GM19240 (cell line): ENCODE measurements at regions not wholly inside any gene's neighbourhood (a gene's known extent, or its start where the extent isn't known, plus 50 kb on each side); places are given as distances from the start of the nearest gene placed in this dataset.

Experiments
- DNase-seq: peaks from one replicate; pipeline ENCODE4 v3.0.0; 2011; ENCODE audit warnings: low spot score; ENCODE audit not compliant: insufficient read length

DNA sequence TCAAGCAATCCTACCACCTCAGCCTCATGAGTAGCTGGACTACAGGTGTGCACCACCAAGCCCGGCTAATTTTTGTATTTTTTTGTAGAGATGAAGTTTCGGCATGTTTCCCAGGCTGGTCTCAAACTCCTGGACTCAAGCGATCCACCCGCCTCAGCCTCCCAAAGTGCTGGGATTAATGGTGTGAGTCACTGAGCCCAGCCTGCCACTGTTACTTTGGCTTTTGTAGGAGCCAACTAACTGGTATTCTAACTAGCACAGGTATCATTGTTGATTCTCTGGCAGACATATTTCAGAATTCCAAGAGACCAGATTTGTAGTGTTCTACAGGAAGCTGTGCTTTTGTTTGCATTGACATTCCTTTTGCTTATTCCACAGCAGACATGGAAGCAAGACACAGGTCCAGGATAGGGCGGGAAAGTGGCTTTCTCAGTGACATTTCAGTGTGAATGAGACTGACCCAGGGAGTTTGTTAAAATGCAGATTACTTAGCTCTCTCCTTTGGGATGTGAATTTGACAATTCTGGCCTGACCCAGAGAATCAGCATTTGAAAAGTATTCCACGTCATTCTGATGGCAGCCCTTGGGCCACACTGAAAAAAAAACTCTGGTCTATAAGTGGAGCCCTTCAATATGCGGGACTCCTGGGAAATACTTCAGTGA lies 52.2 kb upstream of the PAX6 start:
- DNase-seq: no peak

GRCh38 chr11:31861011-31861410 lies 49.9 kb upstream of the PAX6 start:
- DNase-seq: no peak
